Right lobe of liver (tissue), 6 donors: ENCODE measurements at regions not wholly inside any gene's neighbourhood (a gene's known extent, or its start where the extent isn't known, plus 50 kb on each side); places are given as distances from the start of the nearest gene placed in this dataset.

Experiments used
- ATAC-seq, 4 donors: fragments of 200-7000 bp; cut with Tn5 transposase; one replicate each; pipeline ENCODE4 v1.9.1; 2020; ENCODE audit warnings: mild to moderate bottlenecking in 4 of 4, moderate library complexity in 4 of 4
- DNase-seq, 3 donors: peaks; one replicate each; pipeline ENCODE4 v3.0.0-alpha.2; 2020
- H3K27ac ChIP-seq, 3 donors: fragments of 200-600 bp; one replicate each; pipeline ENCODE4 v1.8.0; 2022
- H3K27me3 ChIP-seq, 2 donors: fragments of 200-600 bp; one replicate each; pipeline ENCODE4 v1.8.0; 2022
- H3K36me3 ChIP-seq, 4 donors: fragments of 200-600 bp; sonication (generic) in 1 of 4; one replicate each; pipeline versions ENCODE4 v1.5.1 to v1.8.0; 2017 to 2022; ENCODE audit warnings: control low read depth in 1 of 4
- H3K4me1 ChIP-seq, 4 donors: fragments of 200-600 bp; sonication (generic) in 1 of 4; one replicate each; pipeline versions ENCODE4 v1.5.1 to v1.8.0; 2017 to 2022; ENCODE audit warnings: control low read depth in 1 of 4
- H3K4me3 ChIP-seq, 3 donors: fragments of 200-600 bp; one replicate each; pipeline ENCODE4 v1.8.0; 2022
- H3K9me3 ChIP-seq, 4 donors: fragments of 200-600 bp; sonication (generic) in 1 of 4; one replicate each; pipeline versions ENCODE4 v1.5.1 to v1.8.0; 2017 to 2022; ENCODE audit warnings: control low read depth in 1 of 4
- POLR2A ChIP-seq: fragments of 450-650 bp; IDR thresholded peaks from one replicate; pipeline ENCODE4 v1.6.1; 2017; ENCODE audit warnings: antibody characterized with exemption, mild to moderate bottlenecking
- WGBS: methylation state at CpG from one replicate; pipeline ENCODE4 v1.1.6; 2018; ENCODE audit warnings: low coverage, low lambda C conversion rate; ENCODE audit not compliant: insufficient coverage; ENCODE audit errors: missing lambda C conversion rate; 5-methylcytosine and 5-hydroxymethylcytosine counted together
- intact Hi-C, 2 donors: fragments of 100-400 bp; cut with DNase I; formaldehyde crosslinking; loops; one replicate each; pipeline versions ENCODE4 v1.11.2 to v1.14.1; 2022
- TF ChIP-seq, protein P1 (sequence below), 4 donors: fragments of 200-600 bp in 3 of 4; fragments of 450-650 bp in 1 of 4; IDR thresholded peaks; one replicate each; pipeline versions ENCODE4 v1.5.1 to v1.8.0; 2016 to 2022; ENCODE audit warnings: antibody characterized with exemption in 4 of 4, mild to moderate bottlenecking in 2 of 4
- donor health status: DM: no; HTN: yes; CAD: no.
- donor health status: DM: no; HTN: no; CAD: no.
- donor health status: DM: no; HTN: no; CAD: no.
- donor health status: DM: no; HTN: yes; CAD: no.
- donor health status: DM: no; HTN: yes; CAD: no.

GRCh38 chr19:32266460-32266859 is 79.0 kb upstream of the ZNF507 start:
- TF ChIP-seq POLR2A: no peak
- TF ChIP-seq, protein P1, sequence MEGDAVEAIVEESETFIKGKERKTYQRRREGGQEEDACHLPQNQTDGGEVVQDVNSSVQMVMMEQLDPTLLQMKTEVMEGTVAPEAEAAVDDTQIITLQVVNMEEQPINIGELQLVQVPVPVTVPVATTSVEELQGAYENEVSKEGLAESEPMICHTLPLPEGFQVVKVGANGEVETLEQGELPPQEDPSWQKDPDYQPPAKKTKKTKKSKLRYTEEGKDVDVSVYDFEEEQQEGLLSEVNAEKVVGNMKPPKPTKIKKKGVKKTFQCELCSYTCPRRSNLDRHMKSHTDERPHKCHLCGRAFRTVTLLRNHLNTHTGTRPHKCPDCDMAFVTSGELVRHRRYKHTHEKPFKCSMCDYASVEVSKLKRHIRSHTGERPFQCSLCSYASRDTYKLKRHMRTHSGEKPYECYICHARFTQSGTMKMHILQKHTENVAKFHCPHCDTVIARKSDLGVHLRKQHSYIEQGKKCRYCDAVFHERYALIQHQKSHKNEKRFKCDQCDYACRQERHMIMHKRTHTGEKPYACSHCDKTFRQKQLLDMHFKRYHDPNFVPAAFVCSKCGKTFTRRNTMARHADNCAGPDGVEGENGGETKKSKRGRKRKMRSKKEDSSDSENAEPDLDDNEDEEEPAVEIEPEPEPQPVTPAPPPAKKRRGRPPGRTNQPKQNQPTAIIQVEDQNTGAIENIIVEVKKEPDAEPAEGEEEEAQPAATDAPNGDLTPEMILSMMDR (IDR thresholded peaks at IDR 0.05): no peak
- WGBS: 37% methylated on average over 5 of the region's 5 CpGs
- intact Hi-C loops: no loop called here

DNA sequence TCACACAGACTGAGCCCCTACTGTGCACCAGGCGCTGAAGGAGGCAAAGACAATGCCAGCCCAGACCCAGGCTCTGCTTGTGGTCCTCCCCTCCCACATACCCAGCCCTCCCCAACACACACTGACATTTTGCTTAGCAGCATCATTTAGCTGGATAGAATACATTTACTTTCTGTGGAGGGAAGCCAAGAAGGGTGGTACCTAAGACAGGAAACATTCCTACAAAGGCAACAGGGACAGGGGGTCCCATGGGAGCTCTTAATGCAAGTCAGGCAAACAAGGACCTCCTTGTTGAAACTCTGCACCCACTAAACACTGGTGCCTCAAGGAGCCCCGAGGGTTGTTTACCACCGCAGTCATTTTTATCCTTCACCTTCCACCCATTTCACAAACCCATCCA is 77.0 kb upstream of the ZNF507 start:
- Histone ChIP-seq H3K4me3 (no peak overlapping the region), H3K4me1 (no peaks in the 10 kb centered on the region), H3K9me3 (no peaks in the 10 kb centered on the region), H3K36me3 (no peaks in the 10 kb centered on the region), H3K27me3 (no peaks in the 10 kb centered on the region), H3K27ac (no peak overlapping the region)
- WGBS: 79% methylated on average over 3 of the region's 3 CpGs
- intact Hi-C loops: no loop called here
- no peak for DNase-seq
- no peak for TF ChIP-seq POLR2A
- TF ChIP-seq, protein P1 (IDR thresholded peaks at IDR 0.05): no peak
- ATAC-seq: no peak

More at GRCh38 chr19:32266460-32266859, 79.0 kb upstream of the ZNF507 start:
- Histone ChIP-seq H3K4me3 (no peak overlapping the region), H3K27me3 (no peaks in the 10 kb centered on the region), H3K4me1 (no peaks in the 10 kb centered on the region), H3K36me3 (no peaks in the 10 kb centered on the region), H3K9me3 (no peaks in the 10 kb centered on the region), H3K27ac (no peak overlapping the region)
- no peak for DNase-seq
- no peak for ATAC-seq

DNA sequence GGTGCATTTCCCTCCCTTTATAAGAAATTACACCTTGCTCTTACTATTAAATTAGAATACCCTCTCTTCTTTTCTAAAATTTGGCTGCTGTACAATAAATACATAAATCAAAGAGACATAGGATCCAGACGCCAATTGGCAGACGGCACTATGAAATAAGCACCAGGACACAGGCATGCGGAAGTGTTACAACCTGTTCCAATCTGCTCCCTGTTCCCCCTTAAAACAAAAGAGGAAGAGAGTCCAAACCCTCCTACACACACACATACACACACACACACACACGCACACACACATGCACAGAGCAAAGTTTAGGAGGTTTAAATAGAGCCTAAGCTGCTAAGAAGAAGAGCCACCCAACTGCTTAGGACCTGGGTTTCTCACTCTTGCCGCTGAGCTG is 75.6 kb upstream of the ZNF507 start:
- DNase-seq (no peak), ATAC-seq (no peak)
- 56% methylated on average over 5 of the region's 5 CpGs for WGBS
- TF ChIP-seq, protein P1 (IDR thresholded peaks at IDR 0.05): no peak
- no peak for TF ChIP-seq POLR2A
- Histone ChIP-seq H3K36me3 (no peaks in the 10 kb centered on the region), H3K27ac (no peak overlapping the region), H3K9me3 (no peaks in the 10 kb centered on the region), H3K4me3 (no peak overlapping the region), H3K27me3 (no peaks in the 10 kb centered on the region), H3K4me1 (no peaks in the 10 kb centered on the region)
- intact Hi-C loops: no loop called here

- H3K4me3 ChIP-seq: no peak overlapping the region
- H3K27me3 ChIP-seq: no peaks in the 10 kb centered on the region
- TF ChIP-seq, protein P1 (IDR thresholded peaks at IDR 0.05): no peak
- no peak for TF ChIP-seq POLR2A
- DNase-seq: no peak
- intact Hi-C loops: no loop called here
- ATAC-seq: no peak
- H3K36me3 ChIP-seq: no peaks in the 10 kb centered on the region
- H3K9me3 ChIP-seq: no peaks in the 10 kb centered on the region
- no peak overlapping the region for H3K27ac ChIP-seq
- no peaks in the 10 kb centered on the region for H3K4me1 ChIP-seq
Measured at GRCh38 chr19:32273483-32273882, 71.9 kb upstream of the ZNF507 start.

DNA sequence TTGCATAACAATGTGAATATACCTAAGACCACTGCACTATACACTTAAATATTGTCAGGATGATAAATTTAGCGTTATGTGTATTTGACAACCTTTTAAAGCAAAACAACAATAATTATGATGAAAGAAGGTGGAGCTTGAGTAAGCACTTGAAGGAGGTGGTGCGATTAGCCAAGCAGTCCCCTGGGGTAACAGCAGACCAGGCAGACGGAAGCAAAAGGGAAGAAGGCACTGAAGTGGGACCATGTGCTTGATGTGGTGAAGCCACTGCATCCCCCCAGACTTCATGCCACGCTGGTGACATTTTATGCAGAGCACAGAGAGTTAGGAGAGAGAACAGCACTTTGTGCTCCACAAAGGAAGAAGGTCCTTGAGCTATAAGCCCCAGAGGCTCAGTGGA is 58.3 kb upstream of the ZNF507 start:
- intact Hi-C loops: no loop called here
- no peaks in the 10 kb centered on the region for H3K4me1 ChIP-seq
- H3K9me3 ChIP-seq: no peaks in the 10 kb centered on the region
- DNase-seq (no peak), ATAC-seq (no peak)
- H3K27me3 ChIP-seq: no peaks in the 10 kb centered on the region
- no peak overlapping the region for H3K27ac ChIP-seq
- WGBS: 53% methylated on average over 4 of the region's 4 CpGs
- H3K36me3 ChIP-seq: no peaks in the 10 kb centered on the region
- TF ChIP-seq POLR2A: no peak
- TF ChIP-seq, protein P1 (IDR thresholded peaks at IDR 0.05): no peak
- H3K4me3 ChIP-seq: no peak overlapping the region
